Activated CD4-positive, CD25-positive, alpha-beta regulatory T cell treated with anti-CD3 and anti-CD28 coated beads, Interleukin-2, amount 50 U/mL, for 24 hours (primary cell): ENCODE measurements at regions not wholly inside any gene's neighbourhood (a gene's known extent, or its start where the extent isn't known, plus 50 kb on each side); places are given as distances from the start of the nearest gene placed in this dataset.
"Not testable (repeated sequence)": the region's sequence is repeated elsewhere in the genome, so short reads cannot be mapped to it uniquely, and the experiment has no call there.

Source experiments
- ATAC-seq, 2 donors: fragments of 150-1000 bp; cut with Tn5 transposase; one replicate each; pipeline ENCODE4 v1.10.0; 2021; ENCODE audit warnings: mild to moderate bottlenecking in 1 of 2, moderate library complexity in 1 of 2

GRCh38 chr10:46204482-46205102 lies 82.2 kb upstream of the ANTXRL start:
- ATAC-seq, result not testable (repeated sequence)

GRCh38 chr10:46210427-46210826 lies 76.4 kb upstream of the ANTXRL start:
- ATAC-seq, result not testable (repeated sequence)

- ATAC-seq, result no peak
Measured at GRCh38 chr10:46215426-46215825, 71.4 kb upstream of the ANTXRL start.

- no peak for ATAC-seq
Measured at GRCh38 chr10:46216003-46216634, 70.7 kb upstream of the ANTXRL start.

GRCh38 chr10:46216836-46217751 lies 69.7 kb upstream of the ANTXRL start:
- no peak for ATAC-seq

- ATAC-seq, result no peak
Measured at GRCh38 chr10:46217752-46218453, 68.9 kb upstream of the ANTXRL start.

GRCh38 chr10:46218921-46219320 lies 67.9 kb upstream of the ANTXRL start:
- no peak for ATAC-seq

GRCh38 chr10:46219431-46219990 lies 67.3 kb upstream of the ANTXRL start:
- not testable (repeated sequence) for ATAC-seq

GRCh38 chr10:46220187-46220586 lies 66.6 kb upstream of the ANTXRL start:
- ATAC-seq, result no peak

GRCh38 chr10:46220872-46221538 lies 65.8 kb upstream of the ANTXRL start:
- no peak for ATAC-seq

GRCh38 chr10:46222364-46222935 lies 64.3 kb upstream of the ANTXRL start:
- ATAC-seq, result no peak

GRCh38 chr10:46223064-46223480 lies 63.7 kb upstream of the ANTXRL start:
- peak in 1 of 2 donors; percentile 45 for ATAC-seq

- ATAC-seq, result no peak
Measured at GRCh38 chr10:46223626-46224413, 63.0 kb upstream of the ANTXRL start.

GRCh38 chr10:46224414-46224682 lies 62.4 kb upstream of the ANTXRL start:
- no peak for ATAC-seq

- ATAC-seq, result no peak
Measured at GRCh38 chr10:46225597-46225996, 61.2 kb upstream of the ANTXRL start.

- ATAC-seq, result no peak
Measured at GRCh38 chr10:46226232-46226631, 60.6 kb upstream of the ANTXRL start.

- ATAC-seq, result no peak
Measured at GRCh38 chr10:46226900-46227558, 59.8 kb upstream of the ANTXRL start.

GRCh38 chr10:46227571-46227935 lies 59.2 kb upstream of the ANTXRL start:
- no peak for ATAC-seq

GRCh38 chr10:46227936-46228562 lies 58.7 kb upstream of the ANTXRL start:
- ATAC-seq, result no peak

GRCh38 chr10:46228563-46229071 lies 58.2 kb upstream of the ANTXRL start:
- peak; percentile 76 to 81 for ATAC-seq
